MM.1S (cell line): ENCODE measurements at regions not wholly inside any gene's neighbourhood (a gene's known extent, or its start where the extent isn't known, plus 50 kb on each side); places are given as distances from the start of the nearest gene placed in this dataset.

Source experiments
- CTCF ChIP-seq: fragments of 300-600 bp; sonication (generic); IDR thresholded peaks from 2 replicates; pipeline ENCODE4 v1.5.1; 2016; ENCODE audit warnings: antibody characterized with exemption, low read length, mixed read lengths
- EZH2 ChIP-seq: fragments of 300-600 bp; sonication (generic); optimal IDR thresholded peaks from 2 replicates; pipeline ENCODE3; 2017; ENCODE audit warnings: low read depth, mild to moderate bottlenecking, antibody characterized with exemption, low read length, mixed read lengths
- EZH2phosphoT487 ChIP-seq: fragments of 300-600 bp; sonication (generic); IDR thresholded peaks from 2 replicates; pipeline ENCODE4 v1.6.1; 2018; ENCODE audit warnings: antibody characterized with exemption, low read length

DNA sequence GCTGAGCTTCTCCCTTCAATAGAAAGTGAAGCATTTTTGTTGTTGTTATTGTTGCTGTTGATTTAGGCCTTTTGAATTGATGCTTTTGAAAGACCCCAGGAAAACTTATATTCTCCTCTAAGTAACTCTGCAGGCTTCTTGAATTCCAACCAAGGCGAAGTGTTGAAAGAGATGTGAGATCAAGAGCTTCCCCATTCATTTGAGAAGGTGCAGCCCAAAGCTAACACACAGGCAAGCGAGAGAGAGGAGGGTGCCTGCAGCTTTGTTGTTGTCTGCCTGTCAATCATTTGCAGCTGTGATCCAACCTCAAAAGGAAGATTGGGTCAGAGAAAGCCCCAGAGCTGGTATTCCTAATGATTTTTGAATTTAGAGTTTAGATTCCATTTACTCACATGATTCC, 963.6 kb upstream of the CNTNAP5 start:
- TF ChIP-seq CTCF (no peak), EZH2 (no peak), EZH2phosphoT487 (no peak)
